Endodermal cell (in vitro differentiated cells): ENCODE measurements at regions not wholly inside any gene's neighbourhood (a gene's known extent, or its start where the extent isn't known, plus 50 kb on each side); places are given as distances from the start of the nearest gene placed in this dataset.

Experiments
- DNase-seq: peaks from one replicate; pipeline ENCODE4 v3.0.0-alpha.2; 2017
- H3K27ac ChIP-seq: 2 replicates; pipeline ENCODE4 v1.5.1; 2013; ENCODE audit warnings: mild to moderate bottlenecking, low read depth, low read length, moderate library complexity
- H3K27me3 ChIP-seq: 2 replicates; pipeline ENCODE4 v1.6.1; 2013; ENCODE audit warnings: mild to moderate bottlenecking, low read length, moderate library complexity; ENCODE audit not compliant: insufficient read depth, control insufficient read depth, poor library complexity, severe bottlenecking
- H3K36me3 ChIP-seq: 2 replicates; pipeline ENCODE4 v1.7.0; 2013; ENCODE audit warnings: mild to moderate bottlenecking, low read length, moderate library complexity; ENCODE audit not compliant: control insufficient read depth, insufficient read depth
- H3K4me1 ChIP-seq: one replicate; pipeline ENCODE4 v1.7.0; 2013; ENCODE audit warnings: low read length; ENCODE audit not compliant: control insufficient read depth, insufficient read depth
- H3K4me3 ChIP-seq: 2 replicates; pipeline ENCODE4 v1.5.1; 2013; ENCODE audit warnings: mild to moderate bottlenecking, low read length, moderate library complexity
- H3K9ac ChIP-seq: 2 replicates; pipeline ENCODE4 v1.6.1; 2013; ENCODE audit warnings: mild to moderate bottlenecking, low read length, moderate library complexity; ENCODE audit not compliant: poor library complexity, severe bottlenecking; ENCODE audit errors: extremely low read depth
- H3K9me3 ChIP-seq: 2 replicates; pipeline ENCODE4 v1.6.1; 2013; ENCODE audit warnings: mild to moderate bottlenecking, low read length, moderate library complexity; ENCODE audit not compliant: control insufficient read depth
- H3K27ac Mint-ChIP-seq: 2 replicates; pipeline ENCODE4 v1.8.0; 2020; ENCODE audit warnings: mixed read lengths
- H3K27me3 Mint-ChIP-seq: 2 replicates; pipeline ENCODE4 v1.8.0; 2021; ENCODE audit warnings: mild to moderate bottlenecking, mixed read lengths; ENCODE audit not compliant: insufficient read depth
- H3K36me3 Mint-ChIP-seq: 2 replicates; pipeline ENCODE4 v1.8.0; 2020; ENCODE audit warnings: low read depth, mixed read lengths
- H3K4me1 Mint-ChIP-seq: 2 replicates; pipeline ENCODE4 v1.8.0; 2020; ENCODE audit warnings: mixed read lengths
- H3K4me3 Mint-ChIP-seq: 2 replicates; pipeline ENCODE4 v1.8.0; 2020; ENCODE audit warnings: mild to moderate bottlenecking, moderate library complexity, mixed read lengths
- H3K9me3 Mint-ChIP-seq: 2 replicates; pipeline ENCODE4 v1.8.0; 2020; ENCODE audit warnings: mild to moderate bottlenecking, mixed read lengths
- WGBS, 2 experiments: methylation state at CpG; one replicate each; pipeline versions ENCODE4 v1.1.5 to v1.1.7; 2013; ENCODE audit warnings: missing lambda C conversion rate in 2 of 2, mixed read lengths in 1 of 2; ENCODE audit not compliant: insufficient coverage in 1 of 2, insufficient read length in 1 of 2; 5-methylcytosine and 5-hydroxymethylcytosine counted together
- TF ChIP-seq, protein P1 (sequence below): fragments of 200-600 bp; sonication (generic); conservative IDR thresholded peaks from 2 replicates; pipeline ENCODE4 v1.5.0; 2021; ENCODE audit warnings: antibody characterized with exemption, mild to moderate bottlenecking

DNA sequence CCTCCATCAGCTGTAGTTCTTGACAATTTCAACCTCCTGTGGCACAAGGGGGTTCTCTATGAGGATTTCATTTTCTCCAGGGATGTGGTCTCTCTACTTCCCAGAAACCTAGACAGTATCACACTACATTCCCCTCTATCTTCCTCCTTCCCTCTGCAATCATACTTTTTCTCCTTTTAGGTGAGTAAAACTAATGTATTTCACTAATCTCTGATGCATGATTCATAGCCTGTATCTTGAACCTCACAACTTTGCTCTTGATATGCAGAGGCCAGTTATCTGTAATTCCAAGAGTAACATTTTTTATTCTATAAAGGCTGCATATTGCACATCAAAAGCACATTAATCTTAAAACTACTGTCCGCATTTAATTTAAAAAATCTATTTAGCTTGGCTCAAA is 449.6 kb downstream of the RFPL4B start:
- Mint-ChIP-seq H3K4me1 (no peaks in the 10 kb centered on the region), H3K4me3 (no peak overlapping the region)
- TF ChIP-seq, protein P1, sequence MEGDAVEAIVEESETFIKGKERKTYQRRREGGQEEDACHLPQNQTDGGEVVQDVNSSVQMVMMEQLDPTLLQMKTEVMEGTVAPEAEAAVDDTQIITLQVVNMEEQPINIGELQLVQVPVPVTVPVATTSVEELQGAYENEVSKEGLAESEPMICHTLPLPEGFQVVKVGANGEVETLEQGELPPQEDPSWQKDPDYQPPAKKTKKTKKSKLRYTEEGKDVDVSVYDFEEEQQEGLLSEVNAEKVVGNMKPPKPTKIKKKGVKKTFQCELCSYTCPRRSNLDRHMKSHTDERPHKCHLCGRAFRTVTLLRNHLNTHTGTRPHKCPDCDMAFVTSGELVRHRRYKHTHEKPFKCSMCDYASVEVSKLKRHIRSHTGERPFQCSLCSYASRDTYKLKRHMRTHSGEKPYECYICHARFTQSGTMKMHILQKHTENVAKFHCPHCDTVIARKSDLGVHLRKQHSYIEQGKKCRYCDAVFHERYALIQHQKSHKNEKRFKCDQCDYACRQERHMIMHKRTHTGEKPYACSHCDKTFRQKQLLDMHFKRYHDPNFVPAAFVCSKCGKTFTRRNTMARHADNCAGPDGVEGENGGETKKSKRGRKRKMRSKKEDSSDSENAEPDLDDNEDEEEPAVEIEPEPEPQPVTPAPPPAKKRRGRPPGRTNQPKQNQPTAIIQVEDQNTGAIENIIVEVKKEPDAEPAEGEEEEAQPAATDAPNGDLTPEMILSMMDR: no peak

DNA sequence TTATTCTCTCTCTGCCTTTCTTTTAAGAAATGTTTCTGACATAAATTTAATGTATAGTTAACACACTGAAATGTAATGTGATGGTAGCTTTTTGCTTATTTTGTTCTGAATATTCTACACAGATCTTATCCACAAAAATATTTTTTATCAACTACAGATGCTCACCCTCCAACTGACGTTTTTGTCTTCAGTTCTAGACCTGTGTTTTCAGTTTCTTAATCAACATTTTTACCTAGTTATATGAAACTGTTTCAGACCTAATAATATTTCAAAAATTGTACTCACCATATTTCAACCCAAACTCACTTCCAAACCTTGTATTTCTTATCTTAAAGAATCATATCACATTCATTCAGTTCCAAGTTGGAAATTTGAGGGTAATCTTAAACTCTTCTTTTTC is 452.8 kb downstream of the RFPL4B start:
- no peaks in the 10 kb centered on the region for H3K27me3 ChIP-seq
- Mint-ChIP-seq H3K36me3 (no peaks in the 10 kb centered on the region), H3K27me3 (peaks cover 7% of the 10 kb centered on the region), H3K27ac (no peak overlapping the region), H3K4me1 (no peaks in the 10 kb centered on the region), H3K4me3 (no peak overlapping the region), H3K9me3 (no peaks in the 10 kb centered on the region)
- 72 to 80% methylated on average over 1 of the region's 1 CpG for WGBS, 2 experiments
- no peaks in the 10 kb centered on the region for H3K36me3 ChIP-seq
- no peaks in the 10 kb centered on the region for H3K9me3 ChIP-seq
- no peak overlapping the region for H3K9ac ChIP-seq
- H3K27ac ChIP-seq: no peak overlapping the region
- TF ChIP-seq, protein P1: no peak
- H3K4me1 ChIP-seq: no peaks in the 10 kb centered on the region
- no peak overlapping the region for H3K4me3 ChIP-seq
- no peak for DNase-seq

More for the DNA sequence above, 449.6 kb downstream of the RFPL4B start:
- Histone ChIP-seq H3K27me3 (no peaks in the 10 kb centered on the region), H3K9ac (no peak overlapping the region), H3K9me3 (no peaks in the 10 kb centered on the region), H3K27ac (no peak overlapping the region), H3K4me1 (no peaks in the 10 kb centered on the region), H3K36me3 (no peaks in the 10 kb centered on the region), H3K4me3 (no peak overlapping the region)
- H3K36me3 Mint-ChIP-seq: no peaks in the 10 kb centered on the region
- H3K27me3 Mint-ChIP-seq: peaks cover 20% of the 10 kb centered on the region
- no peak overlapping the region for H3K27ac Mint-ChIP-seq
- DNase-seq: no peak
- H3K9me3 Mint-ChIP-seq: no peaks in the 10 kb centered on the region
- WGBS, 2 experiments: 92% methylated on average over 1 of the region's 1 CpG; no CpG with 5 or more reads in 1 of the 2 experiments

GRCh38 chr6:112800439-112800838 is 453.3 kb downstream of the RFPL4B start:
- Mint-ChIP-seq H3K27me3 (peaks cover 3% of the 10 kb centered on the region), H3K4me3 (no peak overlapping the region), H3K36me3 (no peaks in the 10 kb centered on the region), H3K27ac (no peak overlapping the region), H3K4me1 (no peaks in the 10 kb centered on the region), H3K9me3 (no peaks in the 10 kb centered on the region)
- WGBS, 2 experiments: 86% methylated on average over 1 of the region's 1 CpG; no CpG with 5 or more reads in 1 of the 2 experiments
- Histone ChIP-seq H3K27me3 (no peaks in the 10 kb centered on the region), H3K4me3 (no peak overlapping the region), H3K9me3 (no peaks in the 10 kb centered on the region), H3K9ac (no peak overlapping the region), H3K27ac (no peak overlapping the region), H3K36me3 (no peaks in the 10 kb centered on the region), H3K4me1 (no peaks in the 10 kb centered on the region)
- TF ChIP-seq, protein P1: no peak
- DNase-seq: no peak
